BJ (cell line): ENCODE measurements at regions not wholly inside any gene's neighbourhood (a gene's known extent, or its start where the extent isn't known, plus 50 kb on each side); places are given as distances from the start of the nearest gene placed in this dataset.

Source experiments
- CTCF ChIA-PET: fragments of 350-600 bp; formaldehyde crosslinking; extraction: SDS; loops from one replicate; lab custom pipeline; 2021; ENCODE audit warnings: antibody characterized with exemption, inconsistent platforms; lab: Yijun Ruan, JAX
- POLR2A ChIA-PET: fragments of 300-600 bp; sonication (Branson Sonifier 250); formaldehyde crosslinking; extraction: SDS; loops from one replicate; lab custom pipeline; 2021; ENCODE audit warnings: antibody characterized with exemption; lab: Charles Lee
- DNase-seq: peaks from one replicate; pipeline ENCODE4 v3.0.0-alpha.2; 2011; ENCODE audit warnings: low read depth
- H3K27me3 ChIP-seq: 2 replicates; pipeline ENCODE4 v1.6.0; 2011; ENCODE audit warnings: low read length; ENCODE audit not compliant: control insufficient read depth, insufficient read depth
- H3K36me3 ChIP-seq: 2 replicates; pipeline ENCODE4 v1.5.1; 2011; ENCODE audit warnings: low read length; ENCODE audit not compliant: control insufficient read depth, insufficient read depth
- H3K4me3 ChIP-seq: 2 replicates; pipeline ENCODE4 v1.5.1; 2011; ENCODE audit warnings: low read depth, mild to moderate bottlenecking, control low read depth, low read length
- TF ChIP-seq, protein P1 (sequence below): IDR thresholded peaks from 2 replicates; pipeline ENCODE4 v1.5.1; 2011; ENCODE audit warnings: low read depth, mild to moderate bottlenecking, control low read depth, inconsistent platforms, low read length, moderate library complexity; ENCODE audit not compliant: insufficient read depth

DNA sequence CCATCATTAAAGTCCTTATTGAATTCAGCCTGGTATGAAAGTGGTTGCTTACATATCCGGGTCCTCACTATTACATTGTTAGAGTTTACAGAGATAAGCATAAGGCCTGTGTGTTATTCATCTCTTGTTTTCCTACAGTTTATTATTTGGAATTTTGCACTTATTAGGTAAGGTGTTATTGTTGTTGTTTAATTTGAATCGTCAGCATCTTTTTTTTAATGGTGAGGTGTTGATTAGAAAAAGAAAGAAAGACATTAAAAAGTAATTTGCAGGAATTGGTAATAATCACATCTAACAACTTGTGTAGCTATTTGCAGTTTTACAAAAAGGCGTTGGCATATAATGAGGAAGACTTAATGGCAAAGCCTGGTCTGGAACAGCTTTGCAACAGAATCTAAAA is 158.6 kb downstream of the SAMD5 start:
- CTCF ChIA-PET: interaction anchor here (1.0 kb wide), 1 partner anchor 159 kb away, joined by 3 read pairs; the partner anchor contains the start of gene SAMD5

DNA sequence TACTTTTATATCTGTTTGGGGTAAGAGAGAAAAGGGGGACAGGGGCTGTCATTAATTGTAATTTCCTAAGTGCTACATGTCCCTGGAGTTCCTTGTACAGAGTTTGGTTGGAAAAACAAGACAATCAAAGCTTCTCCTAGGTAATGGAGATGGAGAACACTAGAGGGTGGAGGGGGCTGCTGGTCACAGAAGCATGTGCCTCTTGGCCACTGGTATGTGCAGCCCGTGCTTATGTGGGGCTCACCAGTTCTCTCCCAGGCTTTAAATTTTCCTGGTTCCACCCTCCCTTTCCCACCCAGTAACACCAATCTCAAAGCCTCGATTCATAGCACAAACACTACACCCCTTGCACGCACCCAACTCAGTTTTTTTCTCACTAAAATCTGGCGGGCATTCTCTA is 165.6 kb downstream of the SAMD5 start:
- TF ChIP-seq, protein P1, sequence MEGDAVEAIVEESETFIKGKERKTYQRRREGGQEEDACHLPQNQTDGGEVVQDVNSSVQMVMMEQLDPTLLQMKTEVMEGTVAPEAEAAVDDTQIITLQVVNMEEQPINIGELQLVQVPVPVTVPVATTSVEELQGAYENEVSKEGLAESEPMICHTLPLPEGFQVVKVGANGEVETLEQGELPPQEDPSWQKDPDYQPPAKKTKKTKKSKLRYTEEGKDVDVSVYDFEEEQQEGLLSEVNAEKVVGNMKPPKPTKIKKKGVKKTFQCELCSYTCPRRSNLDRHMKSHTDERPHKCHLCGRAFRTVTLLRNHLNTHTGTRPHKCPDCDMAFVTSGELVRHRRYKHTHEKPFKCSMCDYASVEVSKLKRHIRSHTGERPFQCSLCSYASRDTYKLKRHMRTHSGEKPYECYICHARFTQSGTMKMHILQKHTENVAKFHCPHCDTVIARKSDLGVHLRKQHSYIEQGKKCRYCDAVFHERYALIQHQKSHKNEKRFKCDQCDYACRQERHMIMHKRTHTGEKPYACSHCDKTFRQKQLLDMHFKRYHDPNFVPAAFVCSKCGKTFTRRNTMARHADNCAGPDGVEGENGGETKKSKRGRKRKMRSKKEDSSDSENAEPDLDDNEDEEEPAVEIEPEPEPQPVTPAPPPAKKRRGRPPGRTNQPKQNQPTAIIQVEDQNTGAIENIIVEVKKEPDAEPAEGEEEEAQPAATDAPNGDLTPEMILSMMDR: no peak
- ChIA-PET CTCF (no interaction called here), POLR2A (no interaction called here)
- no peak for DNase-seq
- Histone ChIP-seq H3K27me3 (no peaks in the 10 kb centered on the region), H3K4me3 (no peak overlapping the region), H3K36me3 (no peaks in the 10 kb centered on the region)

More for the DNA sequence above, 158.6 kb downstream of the SAMD5 start:
- POLR2A ChIA-PET: no interaction called here
- DNase-seq: no peak
- TF ChIP-seq, protein P1: no peak
- Histone ChIP-seq H3K4me3 (no peak overlapping the region), H3K27me3 (no peaks in the 10 kb centered on the region), H3K36me3 (no peaks in the 10 kb centered on the region)

DNA sequence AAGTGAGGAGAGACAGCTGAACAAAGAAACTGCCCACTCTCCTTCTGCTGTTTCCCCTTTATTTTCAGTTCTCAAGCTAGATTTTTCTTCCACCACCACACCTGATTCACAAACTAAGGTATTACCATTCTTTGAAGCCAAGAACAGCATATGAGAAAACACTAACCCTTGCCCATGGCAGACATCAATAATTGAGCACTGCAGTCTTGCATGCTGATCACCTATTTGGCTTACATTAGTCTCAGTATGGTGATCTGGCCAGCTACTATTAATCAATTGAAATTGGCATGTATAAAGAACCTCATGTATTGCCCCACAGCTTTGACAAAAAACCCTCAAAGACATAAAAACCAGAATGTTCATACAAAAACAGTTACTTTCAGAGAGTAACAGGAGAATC is 166.3 kb downstream of the SAMD5 start:
- ChIA-PET CTCF (no interaction called here), POLR2A (no interaction called here)
- TF ChIP-seq, protein P1: no peak
- no peak for DNase-seq
- Histone ChIP-seq H3K36me3 (no peaks in the 10 kb centered on the region), H3K4me3 (no peak overlapping the region), H3K27me3 (no peaks in the 10 kb centered on the region)

DNA sequence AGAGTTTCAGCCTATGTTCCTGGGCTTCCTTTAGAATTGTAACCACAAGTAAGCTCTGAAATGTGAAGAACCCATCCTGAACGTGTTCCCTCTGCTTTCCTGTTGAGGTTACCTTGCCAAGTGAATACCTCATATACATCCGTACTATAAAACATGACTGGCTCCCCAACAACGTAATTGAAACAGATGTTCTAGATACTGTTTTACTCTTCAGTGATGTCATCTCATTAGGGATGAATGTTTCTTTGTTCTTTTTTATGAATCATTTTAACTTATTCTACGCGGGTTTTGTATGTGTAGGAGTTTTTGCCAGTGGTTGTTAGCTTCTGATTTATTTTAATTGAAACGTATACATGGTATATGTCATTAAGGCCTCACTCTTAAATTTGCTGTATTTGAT is 166.8 kb downstream of the SAMD5 start:
- ChIA-PET CTCF (no interaction called here), POLR2A (no interaction called here)
- no peak for DNase-seq
- TF ChIP-seq, protein P1: no peak
- Histone ChIP-seq H3K27me3 (no peaks in the 10 kb centered on the region), H3K4me3 (no peak overlapping the region), H3K36me3 (no peaks in the 10 kb centered on the region)

DNA sequence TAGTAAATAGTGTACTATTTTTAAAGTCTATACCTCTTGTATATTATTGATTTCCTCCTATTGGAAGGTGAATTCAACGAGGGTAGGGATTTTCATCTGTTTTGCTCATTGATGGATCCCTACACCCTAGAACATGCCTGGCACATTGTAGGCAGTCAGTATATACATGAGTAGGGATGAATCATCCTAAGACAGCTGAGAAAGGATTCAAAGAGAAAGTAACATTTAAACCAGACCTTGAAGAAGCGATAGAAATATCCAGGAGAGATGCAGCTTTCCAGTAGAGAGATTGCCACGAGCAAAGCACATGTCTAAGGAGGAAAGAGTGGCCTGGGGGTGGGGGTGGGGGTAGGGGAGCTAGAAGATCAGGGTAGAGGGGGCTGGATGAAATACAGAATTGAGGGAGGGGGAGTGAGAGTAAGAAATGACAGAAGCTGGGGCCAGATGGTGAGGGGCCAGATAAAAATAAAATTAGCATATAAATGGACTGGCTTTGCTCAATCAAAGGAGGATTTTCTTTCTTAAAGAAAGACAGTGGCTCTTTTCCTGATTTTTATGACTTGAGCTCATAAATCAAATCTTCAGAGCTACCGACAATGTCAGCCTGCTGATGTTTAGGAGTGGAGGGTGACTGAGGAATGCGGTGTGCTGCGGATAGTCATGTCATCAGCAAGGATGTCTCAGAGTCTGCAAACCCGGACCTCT is 168.2 kb downstream of the SAMD5 start:
- DNase-seq: no peak
- Histone ChIP-seq H3K4me3 (no peak overlapping the region), H3K36me3 (no peaks in the 10 kb centered on the region), H3K27me3 (no peaks in the 10 kb centered on the region)
- TF ChIP-seq, protein P1: no peak
- ChIA-PET POLR2A (no interaction called here), CTCF (interaction anchor here (1.0 kb wide), 1 partner anchor 25 kb away, joined by 3 read pairs; no protein-coding TSS in a partner anchor)
